Rectal smooth muscle tissue (tissue), 1 donor: ENCODE measurements at regions not wholly inside any gene's neighbourhood (a gene's known extent, or its start where the extent isn't known, plus 50 kb on each side); places are given as distances from the start of the nearest gene placed in this dataset.
"Not testable (repeated sequence)": the region's sequence is repeated elsewhere in the genome, so short reads cannot be mapped to it uniquely, and the experiment has no call there.

Source experiments
- H3K27ac ChIP-seq: one replicate; pipeline ENCODE4 v1.7.0; 2013; ENCODE audit warnings: low read depth, low read length, inconsistent platforms
- H3K27me3 ChIP-seq: one replicate; pipeline ENCODE4 v1.7.0; 2013; ENCODE audit warnings: low read length; ENCODE audit not compliant: control insufficient read depth, insufficient read depth
- H3K36me3 ChIP-seq: one replicate; pipeline ENCODE4 v1.7.0; 2013; ENCODE audit warnings: low read length; ENCODE audit not compliant: control insufficient read depth, insufficient read depth
- H3K4me1 ChIP-seq: one replicate; pipeline ENCODE4 v1.7.0; 2013; ENCODE audit warnings: low read length; ENCODE audit not compliant: control insufficient read depth, insufficient read depth
- H3K4me3 ChIP-seq: one replicate; pipeline ENCODE4 v1.7.0; 2013; ENCODE audit warnings: low read length
- H3K9ac ChIP-seq: one replicate; pipeline ENCODE4 v1.7.0; 2013; ENCODE audit warnings: low read length

GRCh38 chr14:45902241-45902640 lies 649.2 kb upstream of the MIS18BP1 start:
- Histone ChIP-seq H3K4me1 (peaks cover 18% of the 10 kb centered on the region), H3K27me3 (no peaks in the 10 kb centered on the region), H3K27ac (peak overlapping the region; percentile 46), H3K4me3 (no peak overlapping the region), H3K9ac (no peak overlapping the region), H3K36me3 (no peaks in the 10 kb centered on the region)

- H3K4me3 ChIP-seq, result no peak overlapping the region
- no peaks in the 10 kb centered on the region for H3K36me3 ChIP-seq
- no peak overlapping the region for H3K9ac ChIP-seq
- no peak overlapping the region for H3K27ac ChIP-seq
- peaks cover 28% of the 10 kb centered on the region for H3K4me1 ChIP-seq
- no peaks in the 10 kb centered on the region for H3K27me3 ChIP-seq
Measured at GRCh38 chr14:45897439-45897838, 644.4 kb upstream of the MIS18BP1 start.

GRCh38 chr14:45893127-45893526 lies 640.1 kb upstream of the MIS18BP1 start:
- Histone ChIP-seq H3K27ac (no peak overlapping the region), H3K9ac (no peak overlapping the region), H3K27me3 (no peaks in the 10 kb centered on the region), H3K4me1 (peaks cover 16% of the 10 kb centered on the region), H3K36me3 (no peaks in the 10 kb centered on the region), H3K4me3 (no peak overlapping the region)

GRCh38 chr14:45891417-45892080 lies 638.5 kb upstream of the MIS18BP1 start:
- Histone ChIP-seq H3K36me3 (no peaks in the 10 kb centered on the region), H3K4me3 (no peak overlapping the region), H3K9ac (no peak overlapping the region), H3K4me1 (peaks cover 14% of the 10 kb centered on the region), H3K27ac (peak overlapping the region; percentile 38), H3K27me3 (no peaks in the 10 kb centered on the region)

- not testable (repeated sequence) for H3K27ac ChIP-seq, H3K9ac ChIP-seq, H3K27me3 ChIP-seq, H3K36me3 ChIP-seq, H3K4me3 ChIP-seq
- H3K4me1 ChIP-seq, result peaks cover 14% of the 10 kb centered on the region
Measured at GRCh38 chr14:45888766-45889285, 635.8 kb upstream of the MIS18BP1 start.

- no peaks in the 10 kb centered on the region for H3K36me3 ChIP-seq
- H3K27me3 ChIP-seq, result no peaks in the 10 kb centered on the region
- H3K9ac ChIP-seq, result no peak overlapping the region
- H3K27ac ChIP-seq, result no peak overlapping the region
- H3K4me3 ChIP-seq, result no peak overlapping the region
- H3K4me1 ChIP-seq, result no peaks in the 10 kb centered on the region
Measured at GRCh38 chr14:45877981-45878380, 625.0 kb upstream of the MIS18BP1 start.

GRCh38 chr14:45868863-45869262 lies 615.9 kb upstream of the MIS18BP1 start:
- no peak overlapping the region for H3K9ac ChIP-seq
- H3K4me3 ChIP-seq, result no peak overlapping the region
- no peaks in the 10 kb centered on the region for H3K27me3 ChIP-seq
- no peak overlapping the region for H3K27ac ChIP-seq
- H3K4me1 ChIP-seq, result no peaks in the 10 kb centered on the region
- H3K36me3 ChIP-seq, result no peaks in the 10 kb centered on the region

- H3K4me3 ChIP-seq, result no peak overlapping the region
- no peaks in the 10 kb centered on the region for H3K4me1 ChIP-seq
- H3K27me3 ChIP-seq, result no peaks in the 10 kb centered on the region
- no peaks in the 10 kb centered on the region for H3K36me3 ChIP-seq
- H3K27ac ChIP-seq, result no peak overlapping the region
- no peak overlapping the region for H3K9ac ChIP-seq
Measured at GRCh38 chr14:45868377-45868776, 615.4 kb upstream of the MIS18BP1 start.

GRCh38 chr14:45867046-45867894 lies 614.3 kb upstream of the MIS18BP1 start:
- Histone ChIP-seq H3K27ac (no peak overlapping the region), H3K4me3 (no peak overlapping the region), H3K36me3 (no peaks in the 10 kb centered on the region), H3K4me1 (no peaks in the 10 kb centered on the region), H3K9ac (no peak overlapping the region), H3K27me3 (no peaks in the 10 kb centered on the region)

- Histone ChIP-seq H3K27ac (no peak overlapping the region), H3K4me3 (no peak overlapping the region), H3K36me3 (no peaks in the 10 kb centered on the region), H3K27me3 (no peaks in the 10 kb centered on the region), H3K9ac (no peak overlapping the region), H3K4me1 (no peaks in the 10 kb centered on the region)
Measured at GRCh38 chr14:45838597-45838996, 585.6 kb upstream of the MIS18BP1 start.

GRCh38 chr14:45819107-45819506 lies 566.1 kb upstream of the MIS18BP1 start:
- Histone ChIP-seq H3K4me1 (no peaks in the 10 kb centered on the region), H3K4me3 (no peak overlapping the region), H3K36me3 (no peaks in the 10 kb centered on the region), H3K27ac (no peak overlapping the region), H3K9ac (no peak overlapping the region), H3K27me3 (no peaks in the 10 kb centered on the region)

GRCh38 chr14:45811155-45811554 lies 558.2 kb upstream of the MIS18BP1 start:
- Histone ChIP-seq H3K36me3 (no peaks in the 10 kb centered on the region), H3K27me3 (no peaks in the 10 kb centered on the region), H3K4me3 (no peak overlapping the region), H3K4me1 (peaks cover 2% of the 10 kb centered on the region), H3K9ac (no peak overlapping the region), H3K27ac (no peak overlapping the region)
